Lung (tissue), 11 donors: ENCODE measurements at regions not wholly inside any gene's neighbourhood (a gene's known extent, or its start where the extent isn't known, plus 50 kb on each side); places are given as distances from the start of the nearest gene placed in this dataset.

Experiments used
- ATAC-seq: fragments of 200-7000 bp; cut with Tn5 transposase; one replicate; pipeline ENCODE4 v1.9.1; 2020; ENCODE audit warnings: moderate number of reproducible peaks; ENCODE audit not compliant: insufficient read depth, low FRiP score
- DNase-seq, 3 donors: peaks; one replicate each; pipeline ENCODE4 v3.0.0-alpha.2; 2013 to 2017
- H3K27ac ChIP-seq, 2 donors: one replicate each; pipeline ENCODE4 v1.5.1; 2013; ENCODE audit warnings: mild to moderate bottlenecking in 2 of 2, moderate library complexity in 2 of 2, control low read depth in 1 of 2, inconsistent platforms in 1 of 2, low read depth in 1 of 2, low read length in 1 of 2
- H3K27me3 ChIP-seq, 3 donors: one replicate each; pipeline ENCODE4 v1.5.1; 2013; ENCODE audit warnings: low read length in 2 of 3; ENCODE audit not compliant: control insufficient read depth in 3 of 3, insufficient read depth in 3 of 3
- H3K36me3 ChIP-seq, 4 donors: one replicate each; pipeline ENCODE4 v1.5.1; 2013; ENCODE audit warnings: low read length in 4 of 4, mild to moderate bottlenecking in 1 of 4, moderate library complexity in 1 of 4; ENCODE audit not compliant: control insufficient read depth in 4 of 4, insufficient read depth in 4 of 4
- H3K4me1 ChIP-seq, 5 donors: one replicate each; pipeline ENCODE4 v1.5.1; 2013; ENCODE audit warnings: low read length in 5 of 5, mild to moderate bottlenecking in 2 of 5, moderate library complexity in 1 of 5; ENCODE audit not compliant: control insufficient read depth in 5 of 5, insufficient read depth in 5 of 5
- H3K4me3 ChIP-seq: one replicate; pipeline ENCODE4 v1.5.1; 2013; ENCODE audit warnings: mild to moderate bottlenecking, control low read depth, moderate library complexity
- H3K9ac ChIP-seq, 2 donors: one replicate each; pipeline ENCODE4 v1.5.1; 2013; ENCODE audit warnings: low read length in 2 of 2, control low read depth in 1 of 2; ENCODE audit not compliant: insufficient read depth in 1 of 2
- H3K9me3 ChIP-seq, 4 donors: one replicate each; pipeline ENCODE4 v1.5.1; 2013; ENCODE audit warnings: low read length in 3 of 4, mild to moderate bottlenecking in 1 of 4, moderate library complexity in 1 of 4; ENCODE audit not compliant: control insufficient read depth in 4 of 4, insufficient read depth in 3 of 4
- CTCF ChIP-seq: IDR thresholded peaks from 2 replicates; pipeline ENCODE4 v1.5.1; 2012; ENCODE audit warnings: mild to moderate bottlenecking; ENCODE audit errors: control extremely low read depth, extremely low read depth
- WGBS, 2 donors: extraction: QIAGEN DNeasy Blood & Tissue Kit; methylation state at CpG; one replicate each; pipeline ENCODE4 v1.1.7; 2013; 5-methylcytosine and 5-hydroxymethylcytosine counted together
- donor health status: control.
- donor health status: control.
- donor health status: Bipolar disorder and iron deficiency.
- donor health status: healthy.
- donor health status: DM: yes; HTN: yes; CAD: no.

- Histone ChIP-seq H3K4me1 (peaks cover 0 to 27% (median 2%) of the 10 kb centered on the region in 5 donors), H3K27me3 (no peaks in the 10 kb centered on the region), H3K9ac (no peak overlapping the region), H3K27ac (no peak overlapping the region), H3K36me3 (no peaks in the 10 kb centered on the region), H3K9me3 (peaks cover 0 to 3% (median 0%) of the 10 kb centered on the region in 4 donors), H3K4me3 (no peak overlapping the region)
- DNase-seq (no peak), ATAC-seq (no peak)
- TF ChIP-seq CTCF: no peak
- 82 to 90% methylated on average over 5 of the region's 5 CpGs for whole genome bisulfite sequencing, 2 donors
These were observed 588.8 kb downstream of the BNC2 start for GRCh38 chr9:16281707-16282106.

GRCh38 chr9:16282216-16282615, 588.3 kb downstream of the BNC2 start:
- peaks cover 0 to 3% (median 0%) of the 10 kb centered on the region in 4 donors for H3K9me3 ChIP-seq
- no peak overlapping the region for H3K4me3 ChIP-seq
- H3K27ac ChIP-seq: no peak overlapping the region
- TF ChIP-seq CTCF: no peak
- H3K9ac ChIP-seq: no peak overlapping the region
- peaks cover 0 to 27% (median 2%) of the 10 kb centered on the region in 5 donors for H3K4me1 ChIP-seq
- no peaks in the 10 kb centered on the region for H3K27me3 ChIP-seq
- no peak for ATAC-seq
- peak; percentile 39 to 80 (median 79) for DNase-seq
- 49 to 70% methylated on average over 2 of the region's 2 CpGs for WGBS, 2 donors
- no peaks in the 10 kb centered on the region for H3K36me3 ChIP-seq

- peaks cover 0 to 3% (median 0%) of the 10 kb centered on the region in 4 donors for H3K9me3 ChIP-seq
- no peaks in the 10 kb centered on the region for H3K36me3 ChIP-seq
- no peak overlapping the region for H3K27ac ChIP-seq
- no peaks in the 10 kb centered on the region for H3K27me3 ChIP-seq
- H3K4me3 ChIP-seq: no peak overlapping the region
- 77 to 91% methylated on average over 9 of the region's 9 CpGs for WGBS, 2 donors
- DNase-seq: no peak
- no peak for ATAC-seq
- H3K9ac ChIP-seq: no peak overlapping the region
- TF ChIP-seq CTCF: no peak
- peaks cover 0 to 27% (median 2%) of the 10 kb centered on the region in 5 donors for H3K4me1 ChIP-seq
These were observed 587.8 kb downstream of the BNC2 start for GRCh38 chr9:16282718-16283117.

GRCh38 chr9:16286160-16286559, 584.3 kb downstream of the BNC2 start:
- 88 to 91% methylated on average over 7 of the region's 7 CpGs for WGBS, 2 donors
- no peak overlapping the region for H3K9ac ChIP-seq
- H3K36me3 ChIP-seq: no peaks in the 10 kb centered on the region
- no peak overlapping the region for H3K27ac ChIP-seq
- H3K27me3 ChIP-seq: no peaks in the 10 kb centered on the region
- DNase-seq: no peak
- peaks cover 0 to 3% (median 0%) of the 10 kb centered on the region in 4 donors for H3K9me3 ChIP-seq
- ATAC-seq: no peak
- H3K4me3 ChIP-seq: no peak overlapping the region
- TF ChIP-seq CTCF: no peak
- peaks cover 0 to 12% (median 2%) of the 10 kb centered on the region in 5 donors for H3K4me1 ChIP-seq
